ENCODE measurements at regions not wholly inside any gene's neighbourhood (a gene's known extent, or its start where the extent isn't known, plus 50 kb on each side); places are given as distances from the start of the nearest gene placed in this dataset.

DNA sequence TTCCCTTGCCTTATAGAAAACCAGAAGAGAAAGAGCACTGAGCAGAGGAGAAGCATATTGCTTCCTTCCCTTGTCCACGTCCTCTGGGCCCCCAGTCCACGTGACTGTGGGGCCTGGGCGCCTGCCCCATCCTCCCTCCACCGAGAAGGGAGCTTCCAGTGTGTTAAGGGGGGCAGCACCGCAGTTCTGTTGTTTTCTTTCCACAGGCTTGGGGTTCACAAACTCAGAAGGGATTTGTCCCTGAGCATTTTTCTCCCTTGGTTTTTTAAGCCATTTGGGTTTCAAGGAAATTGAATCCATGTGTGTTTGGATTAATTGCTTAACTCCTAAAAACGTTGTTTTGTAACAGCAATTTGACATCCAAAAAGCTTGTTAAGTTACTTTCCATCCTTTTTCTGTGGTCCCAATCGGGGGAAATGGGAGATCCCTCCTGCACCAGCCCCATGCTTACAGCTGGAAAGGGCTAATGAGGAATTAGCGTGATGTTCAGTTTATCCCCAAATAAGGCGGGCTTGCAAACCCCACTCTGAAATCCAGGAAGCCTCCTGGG lies 347.5 kb upstream of the TNRC6C start (continued):
- TF ChIP-seq, protein P1, sequence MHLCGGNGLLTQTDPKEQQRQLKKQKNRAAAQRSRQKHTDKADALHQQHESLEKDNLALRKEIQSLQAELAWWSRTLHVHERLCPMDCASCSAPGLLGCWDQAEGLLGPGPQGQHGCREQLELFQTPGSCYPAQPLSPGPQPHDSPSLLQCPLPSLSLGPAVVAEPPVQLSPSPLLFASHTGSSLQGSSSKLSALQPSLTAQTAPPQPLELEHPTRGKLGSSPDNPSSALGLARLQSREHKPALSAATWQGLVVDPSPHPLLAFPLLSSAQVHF (CRISPR knock-in tag; IDR thresholded peaks at IDR 0.05): no peak
- TF ChIP-seq HOXD1 (CRISPR knock-in tag; IDR thresholded peaks at IDR 0.05) (no peak), CENPT (CRISPR knock-in tag; IDR thresholded peaks at IDR 0.05; ENCODE audit: low read depth) (no peak), ZNF546 (CRISPR knock-in tag; conservative IDR thresholded peaks at IDR 0.05) (no peak), SOX13 (IDR thresholded peaks at IDR 0.05) (no peak), SOX13 (CRISPR knock-in tag; conservative IDR thresholded peaks at IDR 0.05 in 1 of 2, IDR thresholded peaks at IDR 0.05 in 1 of 2) (no peak), ZNF317 (CRISPR knock-in tag; IDR thresholded peaks at IDR 0.05) (no peak), ZNF605 (CRISPR knock-in tag; IDR thresholded peaks at IDR 0.05) (no peak), TBX3 (IDR thresholded peaks at IDR 0.05; ENCODE audit: borderline replicate concordance) (no peak), TSC22D2 (CRISPR knock-in tag; IDR thresholded peaks at IDR 0.05; ENCODE audit: borderline replicate concordance) (no peak), TBX2 (CRISPR knock-in tag; IDR thresholded peaks at IDR 0.05; ENCODE audit: borderline replicate concordance) (no peak)

DNA sequence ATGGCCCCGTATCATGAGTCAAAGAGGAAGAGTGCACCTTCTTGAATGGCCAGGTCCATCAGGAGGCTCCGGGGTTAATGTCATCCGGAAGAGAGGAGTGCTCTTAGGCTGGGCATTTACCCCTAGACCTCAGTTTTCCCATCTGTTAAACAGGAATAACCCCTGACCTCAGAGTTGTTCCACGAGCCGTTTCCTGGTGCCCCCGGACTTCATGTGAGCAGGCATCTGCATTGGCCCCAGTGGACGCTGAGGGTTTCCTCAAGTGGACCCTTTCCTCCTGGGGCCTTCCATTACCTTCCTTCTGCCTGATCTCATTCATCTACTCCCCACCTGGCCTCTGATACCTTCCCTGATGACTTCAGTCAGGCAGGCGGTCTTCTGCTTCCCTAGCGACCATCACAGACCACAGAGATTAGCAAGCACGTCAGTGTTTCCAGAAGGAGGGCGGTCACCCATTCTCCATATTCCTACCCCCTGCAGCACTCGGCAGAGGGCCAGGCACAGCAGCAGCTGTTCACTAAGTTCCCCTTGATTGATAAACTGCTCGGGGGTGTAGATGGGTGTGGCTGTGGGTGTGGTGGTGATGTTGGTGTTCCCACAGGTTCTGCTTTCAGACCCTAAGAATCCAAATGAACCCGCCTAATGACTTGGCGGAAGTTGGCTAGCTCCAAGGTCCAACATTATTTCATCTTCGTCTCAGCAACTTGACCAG lies 346.6 kb upstream of the TNRC6C start:
- TF ChIP-seq AHR (CRISPR knock-in tag; IDR thresholded peaks at IDR 0.05) (no peak), ZNF629 (CRISPR knock-in tag; conservative IDR thresholded peaks at IDR 0.05) (0 out of 2 replicates have a peak, but pooled peaks have one; percentile 20)
- in situ Hi-C loops (cut with HindIII; ENCODE audit: extremely low pct_ligation_motif_present, low pct_unique_long_range_greater_than_20kb) (no loop called here), intact Hi-C loops (cut with micrococcal nuclease; ENCODE audit: unreplicated experiment) (no loop called here)
- FAIRE-seq (no peak), DNase-seq (ENCODE audit: low spot score) (no peak), ATAC-seq (no peak)
- ChIA-PET POLR2A (no interaction called here), CTCF (ENCODE audit: low intra/inter-chr PET ratio, low total read pairs) (no interaction called here)
- Histone ChIP-seq H3K27me3 (ENCODE audit: control insufficient read depth in 1 of 2, insufficient read depth in 2 of 2, low read length in 2 of 2) (peaks cover 14 to 77% of the 10 kb centered on the region in 2 experiments; a peak in 4 of 5 replicates), H3K27ac (ENCODE audit: extremely low read length, insufficient read depth, low read length) (no peak overlapping the region), H3K9ac (ENCODE audit: insufficient read depth, low read depth, low read length) (no peak overlapping the region), H2AFZ (ENCODE audit: low read length) (no peak overlapping the region), H3K79me2 (ENCODE audit: insufficient read depth, low read length) (no peaks in the 10 kb centered on the region), H4K20me1 (ENCODE audit: insufficient read depth, low read length) (no peaks in the 10 kb centered on the region), H3K36me3 (replicated peaks in 1 of 2; ENCODE audit: control insufficient read depth in 1 of 2, insufficient read depth in 2 of 2, low read length in 2 of 2) (no peaks in the 10 kb centered on the region), H3K4me3 (replicated peaks in 1 of 3; ENCODE audit: insufficient read depth in 1 of 3, low read depth in 2 of 3, low read length in 3 of 3) (no peak overlapping the region), H3K9me3 (ENCODE audit: low read length) (no peaks in the 10 kb centered on the region), H3K4me1 (ENCODE audit: insufficient read depth, low read length) (peaks cover 23% of the 10 kb centered on the region), H3K4me2 (ENCODE audit: low read depth, low read length) (no peak overlapping the region)
- BruUV-seq (replicated peaks): no TSS peak
- 20% methylated on average over 15 of the region's 16 CpGs for WGBS (ENCODE audit: low lambda C conversion rate)

All from HepG2 (cell line).